ENCODE measurements at regions not wholly inside any gene's neighbourhood (a gene's known extent, or its start where the extent isn't known, plus 50 kb on each side); places are given as distances from the start of the nearest gene placed in this dataset.

- TF ChIP-seq CTCF (IDR thresholded peaks at IDR 0.05) (no peak), POLR2A (IDR thresholded peaks at IDR 0.05) (no peak), POLR2AphosphoS5 (IDR thresholded peaks at IDR 0.05) (no peak), EP300 (IDR thresholded peaks at IDR 0.05) (no peak)
Measured at GRCh38 chr1:182269097-182269496, 122.5 kb downstream of the GLUL start.

All from upper lobe of left lung (tissue), 4 donors.